HG02623 (cell line): ENCODE measurements at regions not wholly inside any gene's neighbourhood (a gene's known extent, or its start where the extent isn't known, plus 50 kb on each side); places are given as distances from the start of the nearest gene placed in this dataset.
"Not testable (repeated sequence)": the region's sequence is repeated elsewhere in the genome, so short reads cannot be mapped to it uniquely, and the experiment has no call there.

Source experiments
- ATAC-seq: cut with Tn5 transposase; IDR thresholded peaks from one replicate; pipeline ENCODE4 v1.9.1; 2021; ENCODE audit warnings: moderate library complexity; ENCODE audit not compliant: unreplicated experiment

DNA sequence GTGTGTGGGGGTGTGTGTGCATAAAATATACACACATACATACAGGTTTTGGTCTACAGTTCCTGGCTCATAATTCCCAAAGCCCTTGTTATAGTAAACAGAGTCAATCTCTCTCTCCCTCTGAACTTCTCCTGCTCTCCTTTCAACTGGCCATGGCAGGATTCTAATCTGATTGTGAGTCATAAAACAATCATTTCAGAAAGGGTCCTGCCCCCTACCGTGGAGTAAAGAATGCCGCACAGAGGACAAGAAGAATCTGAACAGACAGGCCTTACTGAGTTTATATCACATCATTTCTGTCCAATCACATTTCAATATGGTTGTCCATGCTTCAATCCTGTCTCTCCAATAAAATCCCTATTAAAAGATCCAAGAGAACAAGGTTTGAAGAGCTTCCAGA, 416.9 kb downstream of the FRK start:
- ATAC-seq, result no peak

DNA sequence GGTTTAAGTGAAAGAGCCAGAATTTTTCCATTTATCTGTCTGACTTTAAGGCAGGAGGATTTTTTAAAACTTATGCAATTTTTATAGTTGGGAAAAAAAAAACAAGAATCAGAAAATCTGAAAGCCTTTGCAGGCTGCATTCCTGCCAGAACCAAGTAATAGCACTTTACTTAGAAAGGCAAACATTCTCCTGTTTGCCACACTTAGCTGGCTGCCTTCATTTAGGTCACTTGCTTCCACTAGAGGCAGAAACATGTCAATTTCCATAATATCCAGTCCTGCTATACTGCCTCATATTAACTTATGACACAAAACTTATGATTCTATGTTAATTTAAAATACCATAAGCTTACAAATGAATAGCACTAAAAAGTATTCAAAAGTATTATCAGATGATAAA, 425.8 kb downstream of the FRK start:
- no peak for ATAC-seq

DNA sequence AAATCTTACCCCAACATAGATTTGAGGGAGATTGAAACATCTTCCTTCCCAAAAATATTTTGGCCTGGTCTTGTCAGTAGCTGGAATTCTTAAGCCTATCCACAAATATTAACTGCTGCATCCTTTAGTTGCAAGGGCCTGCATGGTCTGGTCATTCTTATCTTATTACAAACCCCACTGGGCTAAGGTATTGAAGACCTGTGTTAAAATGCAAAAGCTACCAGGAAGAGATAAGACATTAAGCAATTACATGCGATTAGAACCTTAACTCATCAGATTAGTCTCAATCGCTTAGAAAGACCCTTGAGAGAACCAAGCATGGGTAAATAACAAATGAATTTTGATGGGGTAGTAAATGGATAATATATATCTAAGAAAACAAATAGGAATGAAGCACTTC, 426.6 kb downstream of the FRK start:
- ATAC-seq, result no peak

DNA sequence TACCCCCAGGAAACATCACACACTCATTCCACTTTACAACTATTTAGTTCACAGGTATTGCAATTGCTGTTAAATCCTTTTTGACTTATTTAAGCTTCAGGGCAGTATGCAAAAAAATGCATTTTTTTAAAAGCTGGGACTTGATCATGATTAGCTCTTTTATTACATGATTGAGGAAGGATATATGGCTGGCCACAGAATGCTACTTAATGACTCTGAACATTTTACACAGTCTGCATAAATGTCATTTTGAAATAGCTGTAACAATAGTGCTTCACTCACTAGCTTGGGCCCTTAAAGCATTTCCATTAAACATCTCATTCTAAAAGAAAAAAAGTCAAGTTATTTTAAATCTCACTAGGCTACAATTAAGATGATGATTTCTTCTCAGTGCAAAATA, 429.7 kb downstream of the FRK start:
- no peak for ATAC-seq

DNA sequence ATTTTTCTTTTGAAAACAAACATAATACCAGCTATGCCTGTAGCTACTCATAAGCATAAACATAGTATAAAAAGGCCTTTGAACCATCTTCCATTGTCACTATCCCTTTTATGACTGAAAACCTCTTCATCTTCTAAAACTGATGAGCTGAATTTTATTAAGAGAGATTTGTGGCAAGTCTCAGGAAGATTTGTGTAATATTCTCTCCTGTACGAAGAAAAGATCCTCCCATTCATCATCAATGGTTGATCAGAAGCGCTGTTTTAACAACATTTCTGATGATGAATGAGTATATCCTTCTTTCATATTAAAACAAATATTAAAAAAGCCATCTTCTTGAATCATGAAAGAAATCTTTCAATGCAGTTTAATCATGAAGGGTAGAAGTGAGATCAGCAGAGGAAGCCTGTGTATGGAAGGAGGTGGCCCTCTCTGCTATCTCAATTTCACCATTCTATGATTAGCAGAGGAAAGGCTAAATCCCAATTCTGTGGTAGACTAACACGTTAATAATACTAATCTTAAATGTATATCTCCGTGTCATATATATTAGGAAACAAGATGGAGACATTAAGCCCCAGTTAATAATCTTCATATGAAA, 430.2 kb downstream of the FRK start:
- ATAC-seq, result no peak

DNA sequence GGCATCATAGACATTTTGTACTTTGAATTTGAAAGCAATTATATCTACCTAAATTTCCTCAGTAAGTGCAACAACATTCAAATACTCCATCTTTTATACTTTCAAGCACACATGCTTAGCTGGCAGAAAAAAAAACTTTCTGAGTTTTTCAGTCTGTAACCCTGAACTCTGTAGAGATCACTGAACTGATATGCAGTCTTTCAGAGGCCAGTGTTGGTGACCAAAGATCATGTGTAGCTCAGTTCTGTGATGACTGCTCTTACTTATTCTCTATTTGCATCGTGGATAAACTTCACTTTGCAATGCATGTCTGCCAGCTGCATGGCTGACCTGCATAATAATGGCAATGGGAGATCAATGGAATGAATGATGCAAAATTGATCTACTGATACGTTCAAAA, 431.3 kb downstream of the FRK start:
- ATAC-seq, result no peak

DNA sequence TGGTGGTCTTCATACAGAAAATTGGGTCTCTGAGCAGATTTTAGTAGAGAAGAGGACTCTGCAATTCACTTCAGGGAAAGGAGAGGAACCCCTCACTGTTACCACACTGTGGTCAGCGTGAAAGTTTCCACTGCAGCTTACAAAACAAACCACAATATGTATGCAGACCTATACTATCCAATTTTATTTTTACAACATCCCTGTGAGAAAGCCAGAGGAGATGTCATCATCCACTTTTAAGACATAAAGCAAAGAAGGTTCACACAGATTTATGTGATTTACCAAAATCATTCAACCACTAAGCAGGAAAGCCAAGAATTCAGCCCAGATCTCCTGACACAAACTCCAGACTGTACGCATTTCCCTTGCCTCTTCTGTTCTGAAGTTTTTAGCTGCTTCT, 442.4 kb downstream of the FRK start:
- ATAC-seq, result no peak

DNA sequence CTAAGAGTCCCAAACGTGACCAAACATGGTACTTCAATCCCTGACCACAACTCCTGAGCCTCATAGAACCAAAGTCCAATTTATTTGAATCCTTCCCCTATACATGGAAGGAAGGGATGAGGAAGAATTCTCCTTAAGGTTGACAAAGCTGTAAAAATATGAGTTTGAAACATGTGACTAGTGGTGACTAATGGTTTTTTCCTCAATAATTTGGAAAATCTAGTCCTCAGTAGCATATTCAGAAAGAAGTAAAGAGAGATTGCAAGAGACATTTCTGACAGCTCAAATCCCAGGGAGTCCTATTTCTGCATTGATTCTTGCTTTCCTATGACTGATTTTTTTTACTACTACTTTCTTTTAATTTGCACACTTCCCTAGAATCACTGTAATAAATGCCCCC, 443.7 kb downstream of the FRK start:
- no peak for ATAC-seq

DNA sequence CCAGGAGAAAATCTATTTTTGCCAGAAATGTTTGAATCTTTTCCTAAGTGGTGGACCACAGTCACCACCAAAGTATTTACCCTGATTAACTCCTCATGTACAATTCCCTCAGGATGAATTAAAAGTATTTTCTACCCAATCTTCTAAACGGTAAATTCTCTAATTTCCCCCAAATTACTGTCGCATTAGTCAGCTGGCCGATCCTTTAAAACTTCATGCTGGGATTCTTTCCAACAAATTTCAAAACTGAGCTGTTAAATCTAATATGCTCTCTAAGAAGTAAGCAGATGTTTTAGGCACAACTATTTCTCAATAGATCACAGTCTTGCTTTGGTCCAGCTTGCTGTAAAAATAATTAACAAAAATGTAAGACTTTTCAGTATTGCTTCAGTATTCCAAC, 447.2 kb downstream of the FRK start:
- ATAC-seq, result no peak

DNA sequence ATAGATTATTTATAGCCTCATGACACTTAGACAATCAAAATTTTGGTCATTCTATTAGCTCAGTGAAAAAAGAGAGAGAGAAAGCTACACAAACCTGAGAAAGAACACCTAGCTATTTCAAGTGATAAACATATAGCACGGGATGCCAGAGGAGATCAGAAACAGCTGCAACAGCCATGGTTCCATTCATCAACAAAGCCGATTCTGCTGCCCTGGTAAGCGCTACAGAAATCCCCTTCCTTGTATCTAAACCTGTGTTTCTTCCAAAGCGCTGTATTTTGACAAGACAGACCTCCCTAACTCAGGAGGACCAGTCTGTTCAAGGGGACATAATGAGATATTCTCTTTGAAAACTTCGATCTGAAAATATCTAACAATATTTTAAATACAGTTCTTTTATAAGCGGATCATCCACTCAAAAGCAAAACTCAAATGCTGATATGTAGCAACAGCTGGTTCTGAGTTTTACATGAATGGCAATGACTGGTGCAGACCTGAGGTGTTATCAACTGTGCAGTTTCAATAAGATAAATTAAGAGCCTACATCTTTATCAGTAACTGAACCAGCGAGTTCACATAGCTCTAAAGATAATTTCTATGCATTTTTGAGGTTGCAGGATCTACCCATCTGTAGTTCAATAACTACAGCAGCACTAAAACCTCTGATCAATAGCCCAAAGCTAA, 447.8 kb downstream of the FRK start:
- ATAC-seq, result no peak

DNA sequence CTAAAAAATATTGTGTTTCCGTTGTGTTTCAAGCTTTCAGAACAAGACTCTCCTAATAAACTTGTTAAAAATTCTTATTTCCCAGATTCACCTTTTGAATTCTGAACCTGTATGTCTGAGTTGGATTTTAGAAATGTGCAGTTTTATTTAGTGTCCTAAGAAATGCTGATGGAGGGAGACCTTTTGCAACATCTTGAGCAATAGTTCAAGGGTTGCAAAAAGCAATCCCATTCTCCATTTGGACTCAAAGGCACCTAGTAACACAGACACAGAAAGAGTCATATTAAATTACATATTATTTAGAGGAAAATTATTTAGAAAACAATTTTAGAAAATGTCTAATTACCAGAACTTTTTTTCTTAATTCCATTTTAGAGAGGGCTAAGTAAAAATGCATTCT, 448.5 kb downstream of the FRK start:
- ATAC-seq, result no peak

DNA sequence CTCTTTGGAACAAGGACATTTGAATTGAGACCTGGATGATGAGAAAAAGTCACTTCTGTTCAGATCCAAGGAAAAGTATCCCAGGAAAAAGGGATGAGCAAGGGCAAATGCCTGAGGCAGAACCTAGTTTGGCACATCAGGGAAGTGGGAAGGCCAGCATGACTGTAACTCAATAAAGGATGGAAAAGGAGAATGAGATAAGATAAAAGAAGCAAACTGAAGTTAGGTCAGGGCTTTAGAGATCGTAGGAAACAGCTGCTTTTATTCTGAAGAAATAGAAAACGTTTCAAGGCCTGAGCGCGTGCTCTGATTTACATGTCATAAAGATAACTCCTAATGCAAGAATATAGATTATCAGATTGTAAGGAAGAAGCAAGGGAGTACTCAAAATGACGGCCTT, 450.0 kb downstream of the FRK start:
- ATAC-seq, result no peak

DNA sequence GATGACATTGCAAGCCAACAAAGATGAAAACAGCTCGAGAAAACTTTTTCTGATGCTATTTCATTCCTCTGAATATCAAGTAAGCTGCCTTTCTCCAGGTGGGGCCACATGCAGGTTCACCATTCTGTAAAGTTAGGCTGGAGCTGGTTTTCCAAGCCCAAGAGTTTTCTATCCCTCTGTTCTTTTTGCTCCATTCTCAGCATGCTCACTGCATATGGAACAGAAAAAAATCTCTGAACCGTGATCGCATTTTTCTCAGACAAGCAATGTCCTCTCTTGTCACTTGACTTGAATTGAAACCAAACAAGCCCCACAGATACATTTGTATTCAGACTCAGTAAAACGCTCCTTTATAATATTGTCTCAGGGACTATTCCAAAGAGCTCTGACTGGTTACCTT, 451.6 kb downstream of the FRK start:
- ATAC-seq, result no peak

DNA sequence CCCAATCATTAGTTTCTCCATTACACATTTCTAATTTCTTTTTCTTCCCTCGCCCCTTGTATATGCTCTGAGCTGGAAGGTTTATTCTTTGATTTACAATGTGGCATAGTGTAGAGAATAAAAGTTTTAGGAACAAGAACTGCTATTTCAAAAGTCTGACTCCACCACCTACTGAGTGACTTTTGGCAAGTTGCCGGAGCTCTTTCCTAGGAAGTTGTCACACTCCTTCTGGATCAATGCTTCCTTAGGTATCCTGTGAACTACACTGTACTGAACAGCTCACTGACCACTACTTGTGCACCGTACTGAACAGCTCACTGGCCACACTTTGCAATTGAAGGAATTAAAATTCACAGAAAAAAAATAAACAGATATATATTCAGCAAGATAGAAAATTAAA, 458.2 kb downstream of the FRK start:
- no peak for ATAC-seq

DNA sequence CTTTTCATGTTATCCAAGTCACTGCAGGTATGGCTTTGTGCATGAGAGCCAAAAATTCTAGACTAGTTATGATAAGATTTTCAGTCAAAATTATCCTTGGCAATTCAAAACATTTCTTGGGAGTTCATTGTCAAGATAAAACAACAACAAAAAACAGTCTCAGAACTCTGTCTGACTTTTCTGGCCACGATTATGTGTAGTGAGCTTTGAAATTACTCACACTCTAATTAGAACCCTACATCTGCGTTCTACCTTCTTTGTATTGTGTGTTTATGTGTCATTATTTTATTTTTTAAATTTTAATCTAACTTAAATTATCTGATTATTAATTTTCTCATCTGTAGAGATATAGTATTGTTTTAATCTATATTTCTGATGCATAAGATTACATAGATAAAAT, 459.2 kb downstream of the FRK start:
- no peak for ATAC-seq

DNA sequence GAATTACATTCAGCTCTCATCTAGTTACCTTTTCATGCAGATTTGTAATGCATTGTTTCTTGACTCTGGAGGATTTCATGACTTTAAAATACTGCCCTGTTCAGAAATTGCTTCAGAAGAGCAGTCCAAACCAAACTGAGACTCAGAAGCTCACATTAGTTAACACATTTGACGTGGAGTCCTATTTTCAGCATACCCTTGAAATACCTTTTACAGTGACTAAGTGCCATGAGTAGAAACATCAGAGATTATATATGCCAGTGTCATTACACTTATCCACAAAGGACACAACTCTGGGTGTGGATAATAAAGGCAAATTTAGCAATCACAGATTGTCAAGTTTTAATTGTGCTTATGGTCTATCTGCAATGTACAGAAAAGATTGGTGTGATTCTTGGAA, 459.6 kb downstream of the FRK start:
- ATAC-seq, result no peak

DNA sequence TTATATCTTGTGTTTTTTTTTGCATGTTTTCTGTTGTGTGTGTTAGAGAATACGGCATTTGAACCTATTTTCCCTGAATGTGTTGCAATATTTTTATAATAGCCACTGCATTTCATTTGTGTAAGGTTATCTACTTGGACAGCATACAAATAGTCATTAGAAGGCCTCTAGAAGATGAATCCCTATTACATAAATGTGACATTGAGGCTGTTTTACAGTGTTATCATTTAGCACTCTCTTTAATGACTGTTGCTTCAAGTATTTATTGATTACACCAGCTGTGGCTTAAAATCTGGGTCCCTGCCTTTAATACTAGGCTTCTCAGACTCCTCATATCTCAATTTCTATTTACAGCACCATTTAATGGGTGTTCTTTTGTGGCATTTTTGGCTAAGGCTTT, 465.8 kb downstream of the FRK start:
- ATAC-seq, result no peak

DNA sequence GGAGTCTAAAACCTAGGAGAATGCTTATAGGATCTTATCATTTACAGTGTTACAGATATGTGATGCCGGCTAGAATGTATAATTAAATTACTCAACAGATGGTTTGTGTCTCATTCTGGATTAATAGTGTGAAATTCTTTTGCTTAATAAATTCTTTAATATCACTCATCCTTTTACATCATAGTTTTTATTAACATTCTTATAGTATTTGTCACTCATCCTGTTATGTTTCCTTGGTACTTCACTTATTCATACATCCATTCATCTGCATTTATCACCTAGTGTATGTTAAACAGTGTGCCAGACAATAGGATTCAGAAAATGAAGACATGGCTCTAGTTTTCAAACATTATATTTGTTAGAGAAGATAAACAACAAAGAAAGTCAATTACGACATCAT, 468.7 kb downstream of the FRK start:
- ATAC-seq, result no peak

DNA sequence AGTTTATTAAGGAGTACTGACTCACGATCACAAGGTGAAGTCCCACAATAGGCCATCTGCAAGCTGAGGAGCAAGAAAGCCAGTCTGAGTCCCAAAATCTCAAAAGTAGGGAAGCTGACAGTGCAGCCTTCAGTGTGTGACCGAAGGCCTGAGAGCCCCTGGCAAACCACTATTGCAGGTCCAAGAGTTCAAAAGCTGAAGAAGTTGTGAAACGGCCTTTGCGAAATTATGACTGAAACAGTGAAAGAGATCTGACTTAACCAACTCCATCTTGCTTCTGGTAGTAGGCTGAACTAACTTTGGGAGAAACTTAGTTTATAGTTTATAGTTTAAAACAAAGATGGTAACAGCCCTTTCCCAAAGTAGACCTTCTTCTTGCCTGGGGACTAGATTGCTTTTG, 471.6 kb downstream of the FRK start:
- ATAC-seq, result not testable (repeated sequence)

DNA sequence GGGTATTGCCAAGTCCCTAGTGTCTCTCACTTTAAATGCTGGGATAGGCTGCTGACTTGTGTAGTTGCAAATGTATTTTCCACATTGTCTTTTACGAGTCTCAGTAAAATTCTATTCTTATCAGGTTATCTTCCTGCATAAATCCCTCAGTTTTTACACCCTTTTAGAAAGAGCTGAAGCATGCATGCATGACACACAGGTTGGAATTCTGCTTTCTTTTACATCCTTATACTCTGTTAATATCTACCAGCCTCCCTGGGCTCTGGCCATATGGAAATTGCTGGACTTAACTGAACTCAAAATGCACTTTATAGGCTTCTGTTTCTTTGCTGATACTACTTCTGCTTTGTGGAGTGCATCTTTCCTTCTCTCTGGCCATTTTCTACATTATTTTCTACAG, 477.4 kb downstream of the FRK start:
- no peak for ATAC-seq

DNA sequence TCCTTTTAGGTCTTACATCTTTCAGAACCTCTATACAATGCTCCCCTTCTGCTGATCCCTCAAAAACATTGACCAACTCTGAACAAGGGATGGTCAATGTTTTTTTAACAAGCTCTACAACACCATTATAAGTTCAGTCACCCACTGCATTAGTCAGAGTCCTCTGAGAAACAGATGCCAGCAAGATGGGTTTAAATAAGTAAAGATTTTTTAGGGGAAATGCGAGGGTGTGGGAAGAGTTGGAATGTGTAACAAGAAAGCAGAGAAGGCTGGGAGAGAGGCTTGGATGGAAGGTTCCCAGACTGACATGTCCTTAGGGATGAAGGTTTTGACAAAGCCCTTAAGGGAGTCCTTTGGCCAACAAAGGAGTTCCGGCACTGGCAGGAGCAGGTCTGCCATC, 478.3 kb downstream of the FRK start:
- ATAC-seq, result no peak

DNA sequence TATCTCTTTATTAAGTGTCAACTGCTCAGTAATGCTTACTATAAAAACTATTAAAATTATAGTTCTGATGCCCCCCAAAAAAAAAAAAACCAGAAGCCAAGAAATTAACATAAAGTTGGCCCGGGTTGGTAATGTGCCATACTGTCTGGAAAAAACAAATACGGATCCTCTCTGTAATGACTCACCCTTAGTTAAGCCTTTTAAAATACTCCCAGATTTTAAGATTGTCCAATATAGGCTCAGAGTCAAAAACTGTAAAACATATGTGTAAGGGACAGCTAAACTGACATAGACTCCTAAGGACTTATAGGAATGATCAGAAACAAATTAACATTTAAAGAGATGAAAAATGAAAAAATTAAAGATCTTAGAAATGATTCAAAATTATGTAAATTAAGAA, 481.1 kb downstream of the FRK start:
- not testable (repeated sequence) for ATAC-seq

DNA sequence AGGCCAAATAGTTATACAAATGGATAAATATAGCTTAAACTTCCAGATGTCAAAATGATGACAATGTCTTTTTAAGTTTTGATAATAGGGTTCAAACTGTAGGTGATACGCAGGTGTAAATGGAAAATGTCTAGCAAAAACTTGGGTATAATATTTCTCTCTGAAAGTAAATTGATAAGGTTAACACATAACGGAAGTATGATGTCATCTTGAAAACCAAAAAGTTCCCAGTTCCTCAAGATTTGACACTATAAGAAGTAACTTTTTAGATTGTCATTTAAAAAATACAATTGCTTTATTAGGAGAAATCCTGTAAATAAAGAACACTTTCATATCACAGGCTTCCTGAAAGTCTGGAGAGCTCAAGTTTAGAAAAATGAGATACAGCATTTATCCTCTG, 483.4 kb downstream of the FRK start:
- no peak for ATAC-seq
